Stimulated activated effector memory CD8-positive, alpha-beta T cell treated with anti-CD3 and anti-CD28 coated beads, Interleukin-12 subunit alpha, Interleukin-12 subunit beta, amount 100 ng/mL, for 72 hours (primary cell): ENCODE measurements at regions not wholly inside any gene's neighbourhood (a gene's known extent, or its start where the extent isn't known, plus 50 kb on each side); places are given as distances from the start of the nearest gene placed in this dataset.

Source experiments
- ATAC-seq: fragments of 150-1000 bp; cut with Tn5 transposase; 2 replicates; pipeline ENCODE4 v1.10.0; 2021
- DNase-seq, 2 donors: peaks; one replicate each; pipeline ENCODE4 v3.0.0; 2021 to 2022; ENCODE audit warnings: low spot score in 2 of 2
- H3K27ac Mint-ChIP-seq: one replicate; pipeline ENCODE4 v1.8.0; 2022; ENCODE audit warnings: mild to moderate bottlenecking, mixed read lengths
- H3K36me3 Mint-ChIP-seq: one replicate; pipeline ENCODE4 v1.8.0; 2022; ENCODE audit warnings: mild to moderate bottlenecking, mixed read lengths
- H3K4me1 Mint-ChIP-seq: one replicate; pipeline ENCODE4 v1.8.0; 2022; ENCODE audit warnings: mixed read lengths
- H3K4me3 Mint-ChIP-seq: one replicate; pipeline ENCODE4 v1.8.0; 2022; ENCODE audit warnings: mild to moderate bottlenecking, mixed read lengths
- H3K9me3 Mint-ChIP-seq: one replicate; pipeline ENCODE4 v1.8.0; 2022; ENCODE audit warnings: mixed read lengths

- ATAC-seq (peak; percentile 51), DNase-seq (no peak)
- Mint-ChIP-seq H3K9me3 (peaks cover 3% of the 10 kb centered on the region), H3K4me1 (peaks cover 7% of the 10 kb centered on the region), H3K36me3 (no peaks in the 10 kb centered on the region), H3K27ac (peak overlapping the region; percentile 63), H3K4me3 (peak overlapping the region; percentile 35)
These were observed 1010.8 kb downstream of the NLGN4Y start for GRCh38 chrY:15535131-15535530.

GRCh38 chrY:15535784-15536511 lies 1011.6 kb downstream of the NLGN4Y start:
- peak overlapping the region; percentile 63 for H3K27ac Mint-ChIP-seq

GRCh38 chrY:15540516-15540915 lies 1016.2 kb downstream of the NLGN4Y start:
- no peak overlapping the region for H3K4me3 Mint-ChIP-seq
- H3K36me3 Mint-ChIP-seq, result no peaks in the 10 kb centered on the region
- DNase-seq (no peak), ATAC-seq (no peak)
- H3K9me3 Mint-ChIP-seq, result peaks cover 3% of the 10 kb centered on the region
- H3K27ac Mint-ChIP-seq, result no peak overlapping the region
- H3K4me1 Mint-ChIP-seq, result peaks cover 7% of the 10 kb centered on the region

More at GRCh38 chrY:15535784-15536511, 1011.6 kb downstream of the NLGN4Y start:
- H3K9me3 Mint-ChIP-seq, result peaks cover 3% of the 10 kb centered on the region
- H3K4me3 Mint-ChIP-seq, result peak overlapping the region; percentile 35
- no peaks in the 10 kb centered on the region for H3K36me3 Mint-ChIP-seq
- H3K4me1 Mint-ChIP-seq, result peaks cover 7% of the 10 kb centered on the region
- ATAC-seq, result peak; percentile 99
- no peak for DNase-seq

- Mint-ChIP-seq H3K4me3 (no peak overlapping the region), H3K27ac (no peak overlapping the region), H3K9me3 (peaks cover 6% of the 10 kb centered on the region), H3K36me3 (no peaks in the 10 kb centered on the region), H3K4me1 (no peaks in the 10 kb centered on the region)
- peak; percentile 70 for ATAC-seq
- no peak for DNase-seq
These were observed 1021.9 kb downstream of the NLGN4Y start for GRCh38 chrY:15546177-15546754.

GRCh38 chrY:15552074-15552473 lies 1027.7 kb downstream of the NLGN4Y start:
- ATAC-seq (no peak), DNase-seq (no peak)
- H3K36me3 Mint-ChIP-seq, result peaks cover 6% of the 10 kb centered on the region
- H3K27ac Mint-ChIP-seq, result no peak overlapping the region
- H3K9me3 Mint-ChIP-seq, result peaks cover 6% of the 10 kb centered on the region
- H3K4me1 Mint-ChIP-seq, result no peaks in the 10 kb centered on the region
- H3K4me3 Mint-ChIP-seq, result no peak overlapping the region

- ATAC-seq (no peak), DNase-seq (no peak)
- H3K4me3 Mint-ChIP-seq, result no peak overlapping the region
- no peaks in the 10 kb centered on the region for H3K4me1 Mint-ChIP-seq
- peaks cover 6% of the 10 kb centered on the region for H3K36me3 Mint-ChIP-seq
- H3K9me3 Mint-ChIP-seq, result peaks cover 5% of the 10 kb centered on the region
- no peak overlapping the region for H3K27ac Mint-ChIP-seq
These were observed 1030.7 kb downstream of the NLGN4Y start for GRCh38 chrY:15554991-15555390.

GRCh38 chrY:15559169-15559568 lies 1034.8 kb downstream of the NLGN4Y start:
- Mint-ChIP-seq H3K36me3 (peaks cover 6% of the 10 kb centered on the region), H3K4me3 (no peak overlapping the region), H3K27ac (no peak overlapping the region), H3K9me3 (no peaks in the 10 kb centered on the region), H3K4me1 (no peaks in the 10 kb centered on the region)
- ATAC-seq (no peak), DNase-seq (no peak)

- peaks cover 1% of the 10 kb centered on the region for H3K36me3 Mint-ChIP-seq
- H3K4me1 Mint-ChIP-seq, result no peaks in the 10 kb centered on the region
- ATAC-seq, result no peak
- H3K27ac Mint-ChIP-seq, result no peak overlapping the region
- no peak for DNase-seq
- no peaks in the 10 kb centered on the region for H3K9me3 Mint-ChIP-seq
- no peak overlapping the region for H3K4me3 Mint-ChIP-seq
These were observed 1036.5 kb downstream of the NLGN4Y start for GRCh38 chrY:15560840-15561239.

GRCh38 chrY:15561501-15562289 lies 1037.4 kb downstream of the NLGN4Y start:
- Mint-ChIP-seq H3K27ac (no peak overlapping the region), H3K9me3 (no peaks in the 10 kb centered on the region), H3K4me1 (no peaks in the 10 kb centered on the region), H3K4me3 (no peak overlapping the region), H3K36me3 (no peaks in the 10 kb centered on the region)
- no peak for ATAC-seq
- DNase-seq, result no peak

- no peaks in the 10 kb centered on the region for H3K9me3 Mint-ChIP-seq
- H3K27ac Mint-ChIP-seq, result no peak overlapping the region
- no peaks in the 10 kb centered on the region for H3K4me1 Mint-ChIP-seq
- DNase-seq (no peak), ATAC-seq (no peak)
- H3K36me3 Mint-ChIP-seq, result no peaks in the 10 kb centered on the region
- no peak overlapping the region for H3K4me3 Mint-ChIP-seq
These were observed 1053.6 kb downstream of the NLGN4Y start for GRCh38 chrY:15577886-15578285.

- DNase-seq, result no peak
- Mint-ChIP-seq H3K36me3 (no peaks in the 10 kb centered on the region), H3K4me1 (no peaks in the 10 kb centered on the region), H3K4me3 (no peak overlapping the region), H3K9me3 (no peaks in the 10 kb centered on the region), H3K27ac (no peak overlapping the region)
- no peak for ATAC-seq
These were observed 1054.4 kb downstream of the NLGN4Y start for GRCh38 chrY:15578761-15579160.

- no peaks in the 10 kb centered on the region for H3K36me3 Mint-ChIP-seq
- ATAC-seq (no peak), DNase-seq (no peak)
These were observed 1054.9 kb downstream of the NLGN4Y start for GRCh38 chrY:15579245-15579644.

GRCh38 chrY:15583111-15583510 lies 1058.8 kb downstream of the NLGN4Y start:
- Mint-ChIP-seq H3K27ac (no peak overlapping the region), H3K4me3 (no peak overlapping the region), H3K36me3 (no peaks in the 10 kb centered on the region), H3K9me3 (no peaks in the 10 kb centered on the region), H3K4me1 (no peaks in the 10 kb centered on the region)
- no peak for DNase-seq
- no peak for ATAC-seq

More at GRCh38 chrY:15579245-15579644, 1054.9 kb downstream of the NLGN4Y start:
- Mint-ChIP-seq H3K27ac (no peak overlapping the region), H3K9me3 (no peaks in the 10 kb centered on the region), H3K4me1 (no peaks in the 10 kb centered on the region), H3K4me3 (no peak overlapping the region)

GRCh38 chrY:15592957-15593356 lies 1068.6 kb downstream of the NLGN4Y start:
- H3K9me3 Mint-ChIP-seq, result no peaks in the 10 kb centered on the region
- H3K36me3 Mint-ChIP-seq, result no peaks in the 10 kb centered on the region
- no peaks in the 10 kb centered on the region for H3K4me1 Mint-ChIP-seq
- no peak for ATAC-seq
- no peak overlapping the region for H3K27ac Mint-ChIP-seq
- no peak overlapping the region for H3K4me3 Mint-ChIP-seq
- DNase-seq, result no peak

- Mint-ChIP-seq H3K36me3 (no peaks in the 10 kb centered on the region), H3K4me3 (no peak overlapping the region), H3K9me3 (no peaks in the 10 kb centered on the region), H3K27ac (no peak overlapping the region), H3K4me1 (no peaks in the 10 kb centered on the region)
- ATAC-seq (no peak), DNase-seq (no peak)
These were observed 1069.3 kb downstream of the NLGN4Y start for GRCh38 chrY:15593476-15594160.
